ENCODE measurements at regions not wholly inside any gene's neighbourhood (a gene's known extent, or its start where the extent isn't known, plus 50 kb on each side); places are given as distances from the start of the nearest gene placed in this dataset.

DNA sequence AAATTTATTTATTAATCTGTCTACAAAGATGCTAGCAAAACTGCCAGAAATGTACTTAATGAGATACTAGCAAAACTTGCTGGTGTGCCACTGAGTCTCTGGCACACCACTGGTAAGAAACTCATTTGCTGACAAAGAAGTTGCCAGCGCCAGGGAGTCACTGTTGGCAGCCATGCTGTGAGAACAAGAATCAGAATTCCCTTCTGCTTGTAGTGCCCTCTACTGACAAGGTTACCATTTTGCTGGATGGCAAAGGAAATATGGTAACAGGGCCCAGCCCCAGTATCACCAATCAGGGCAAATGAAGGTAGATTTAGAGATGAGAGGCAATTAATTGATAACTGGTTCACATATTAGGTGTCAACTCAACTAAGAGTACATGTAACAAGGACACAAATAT lies 750.1 kb upstream of the ADGRL3 start:
- no peak overlapping the region for H3K27ac ChIP-seq
- no peaks in the 10 kb centered on the region for H3K36me3 ChIP-seq (replicated peaks)
- in situ Hi-C loops (cut with HindIII; ENCODE audit: low pct_ligation_motif_present, low sequenced_read_pairs), result no loop called here
- H3K27me3 ChIP-seq (replicated peaks), result no peaks in the 10 kb centered on the region
- no peak overlapping the region for H3K4me3 ChIP-seq (ENCODE audit: low read depth, low read length)
- TF ChIP-seq, protein P1, sequence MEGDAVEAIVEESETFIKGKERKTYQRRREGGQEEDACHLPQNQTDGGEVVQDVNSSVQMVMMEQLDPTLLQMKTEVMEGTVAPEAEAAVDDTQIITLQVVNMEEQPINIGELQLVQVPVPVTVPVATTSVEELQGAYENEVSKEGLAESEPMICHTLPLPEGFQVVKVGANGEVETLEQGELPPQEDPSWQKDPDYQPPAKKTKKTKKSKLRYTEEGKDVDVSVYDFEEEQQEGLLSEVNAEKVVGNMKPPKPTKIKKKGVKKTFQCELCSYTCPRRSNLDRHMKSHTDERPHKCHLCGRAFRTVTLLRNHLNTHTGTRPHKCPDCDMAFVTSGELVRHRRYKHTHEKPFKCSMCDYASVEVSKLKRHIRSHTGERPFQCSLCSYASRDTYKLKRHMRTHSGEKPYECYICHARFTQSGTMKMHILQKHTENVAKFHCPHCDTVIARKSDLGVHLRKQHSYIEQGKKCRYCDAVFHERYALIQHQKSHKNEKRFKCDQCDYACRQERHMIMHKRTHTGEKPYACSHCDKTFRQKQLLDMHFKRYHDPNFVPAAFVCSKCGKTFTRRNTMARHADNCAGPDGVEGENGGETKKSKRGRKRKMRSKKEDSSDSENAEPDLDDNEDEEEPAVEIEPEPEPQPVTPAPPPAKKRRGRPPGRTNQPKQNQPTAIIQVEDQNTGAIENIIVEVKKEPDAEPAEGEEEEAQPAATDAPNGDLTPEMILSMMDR (IDR thresholded peaks at IDR 0.05; ENCODE audit: low read depth, low read length, missing control alignments), result no peak
- no peak for DNase-seq

DNA sequence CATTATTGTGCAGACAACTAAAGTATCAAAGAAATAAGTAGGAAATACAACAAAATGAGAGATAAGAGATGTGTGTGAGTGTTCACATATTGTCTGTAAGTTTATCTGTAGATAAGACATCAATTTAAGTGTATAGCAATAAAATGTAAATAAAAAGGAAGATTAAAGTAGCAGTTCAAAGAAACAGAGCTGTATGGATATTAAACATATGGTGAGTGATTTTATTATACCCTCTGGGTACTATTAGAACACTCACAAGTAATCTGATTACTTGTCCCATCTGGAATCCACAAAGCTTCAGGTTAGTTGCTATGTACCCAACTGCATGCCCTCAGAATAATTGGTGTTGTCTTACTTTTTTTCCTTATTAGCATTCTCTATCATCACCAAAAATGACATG lies 747.9 kb upstream of the ADGRL3 start:
- H3K36me3 ChIP-seq (replicated peaks), result no peaks in the 10 kb centered on the region
- no peak overlapping the region for H3K4me3 ChIP-seq (ENCODE audit: low read depth, low read length)
- in situ Hi-C loops (cut with HindIII; ENCODE audit: low pct_ligation_motif_present, low sequenced_read_pairs), result no loop called here
- no peaks in the 10 kb centered on the region for H3K27me3 ChIP-seq (replicated peaks)
- no peak overlapping the region for H3K27ac ChIP-seq
- DNase-seq, result no peak
- TF ChIP-seq, protein P1 (IDR thresholded peaks at IDR 0.05; ENCODE audit: low read depth, low read length, missing control alignments), result no peak

DNA sequence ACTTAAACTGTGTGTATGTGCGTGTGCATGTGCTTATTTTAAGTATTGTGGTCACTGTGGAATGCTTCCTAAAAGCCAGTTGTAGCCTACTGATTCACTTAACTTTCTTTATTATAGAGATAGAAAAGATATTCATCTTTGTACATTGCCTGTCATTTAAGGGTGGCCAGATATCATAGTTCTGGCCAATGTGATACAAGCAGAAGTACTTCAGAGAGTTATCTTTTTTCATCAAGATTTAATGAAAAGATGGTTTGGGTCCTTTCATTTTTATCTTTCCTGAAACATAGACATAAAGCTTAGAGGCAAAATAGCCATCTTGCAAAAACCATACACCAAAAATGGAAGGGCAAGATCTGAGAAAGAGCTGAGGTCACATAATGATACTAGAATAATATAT lies 744.7 kb upstream of the ADGRL3 start:
- Histone ChIP-seq H3K36me3 (replicated peaks) (no peaks in the 10 kb centered on the region), H3K27ac (no peak overlapping the region), H3K27me3 (replicated peaks) (no peaks in the 10 kb centered on the region), H3K4me3 (ENCODE audit: low read depth, low read length) (no peak overlapping the region)
- TF ChIP-seq, protein P1 (IDR thresholded peaks at IDR 0.05; ENCODE audit: low read depth, low read length, missing control alignments), result no peak
- in situ Hi-C loops (cut with HindIII; ENCODE audit: low pct_ligation_motif_present, low sequenced_read_pairs), result no loop called here
- no peak for DNase-seq

DNA sequence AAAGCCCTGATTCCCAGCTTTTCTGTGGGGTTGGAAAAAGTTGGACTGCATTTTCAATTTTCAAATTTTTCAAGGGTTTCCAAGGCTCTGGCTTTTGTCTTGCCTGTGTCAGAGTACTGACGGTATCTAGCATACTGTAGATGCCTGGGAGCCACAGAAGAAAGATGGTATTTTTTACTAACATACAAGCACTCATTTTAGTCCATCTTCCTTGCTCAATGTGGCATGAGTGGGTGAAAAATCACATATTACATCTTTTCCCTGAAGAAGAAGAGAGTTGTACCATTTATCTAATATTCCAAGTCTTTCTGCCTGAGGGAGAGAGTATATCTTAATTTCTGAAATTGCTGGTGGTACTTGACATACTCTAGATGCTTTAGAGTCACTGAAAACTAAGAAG lies 738.6 kb upstream of the ADGRL3 start:
- no peak for DNase-seq
- in situ Hi-C loops (cut with HindIII; ENCODE audit: low pct_ligation_motif_present, low sequenced_read_pairs), result no loop called here
- H3K27me3 ChIP-seq (replicated peaks), result no peaks in the 10 kb centered on the region
- no peaks in the 10 kb centered on the region for H3K36me3 ChIP-seq (replicated peaks)
- TF ChIP-seq, protein P1 (IDR thresholded peaks at IDR 0.05; ENCODE audit: low read depth, low read length, missing control alignments), result no peak
- H3K4me3 ChIP-seq (ENCODE audit: low read depth, low read length), result no peak overlapping the region
- no peak overlapping the region for H3K27ac ChIP-seq

DNA sequence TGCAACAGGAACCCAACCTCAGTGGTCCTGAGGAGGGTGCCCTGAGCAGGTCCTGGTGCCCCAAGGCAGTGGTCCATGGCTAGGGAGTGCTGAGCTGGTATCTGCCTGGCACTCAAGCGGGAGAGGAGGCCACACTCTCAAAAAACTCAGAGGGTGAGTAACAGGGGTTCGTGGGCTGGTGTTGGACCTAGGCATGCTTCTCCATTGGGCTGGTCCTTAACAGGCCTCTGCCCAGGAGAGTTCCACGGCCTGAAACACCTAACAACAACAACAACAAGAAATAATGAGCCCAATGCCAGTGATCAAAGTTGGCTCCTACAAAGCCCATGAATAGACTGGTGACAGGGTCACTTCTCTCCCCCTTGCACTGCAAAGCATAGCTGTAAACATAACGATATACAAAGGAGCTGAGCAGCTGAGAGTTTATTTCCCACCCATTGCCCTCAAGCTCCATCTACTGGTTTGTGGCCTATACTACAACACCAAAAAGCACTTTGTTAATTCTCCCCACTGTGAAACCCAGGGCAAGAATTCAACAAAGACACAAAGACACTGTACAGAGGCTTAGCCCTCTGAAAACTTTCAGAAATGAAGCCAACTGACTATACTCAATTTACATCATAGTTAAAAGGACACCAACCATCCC lies 736.1 kb upstream of the ADGRL3 start:
- no peaks in the 10 kb centered on the region for H3K27me3 ChIP-seq (replicated peaks)
- no peak overlapping the region for H3K4me3 ChIP-seq (ENCODE audit: low read depth, low read length)
- H3K36me3 ChIP-seq (replicated peaks), result no peaks in the 10 kb centered on the region
- DNase-seq, result peak; percentile 4
- TF ChIP-seq, protein P1 (IDR thresholded peaks at IDR 0.05; ENCODE audit: low read depth, low read length, missing control alignments), result peak; percentile 69
- no peak overlapping the region for H3K27ac ChIP-seq
- in situ Hi-C loops (cut with HindIII; ENCODE audit: low pct_ligation_motif_present, low sequenced_read_pairs), result no loop called here

DNA sequence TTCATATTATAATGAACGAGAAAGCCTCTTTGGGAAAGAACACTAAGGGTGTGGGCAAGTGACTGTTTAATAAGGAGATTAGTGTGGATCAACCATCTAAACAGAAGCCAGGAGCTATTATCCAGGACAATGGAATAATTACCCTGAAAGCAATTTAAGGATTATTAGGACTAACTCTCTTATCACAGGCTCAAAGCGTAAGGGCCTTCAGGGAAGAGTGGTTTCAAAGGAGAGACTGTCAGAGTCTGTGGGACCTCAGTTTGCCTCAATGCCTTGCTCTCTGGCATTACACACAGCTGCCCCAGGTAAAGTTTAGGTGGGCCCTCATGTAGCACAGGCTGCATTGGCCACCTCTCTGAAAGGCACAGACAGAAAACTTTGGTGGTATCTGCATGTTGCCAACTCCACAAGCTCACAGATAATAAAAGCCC lies 717.2 kb upstream of the ADGRL3 start:
- TF ChIP-seq, protein P1 (IDR thresholded peaks at IDR 0.05; ENCODE audit: low read depth, low read length, missing control alignments), result no peak
- Histone ChIP-seq H3K4me3 (ENCODE audit: low read depth, low read length) (no peak overlapping the region), H3K36me3 (replicated peaks) (no peaks in the 10 kb centered on the region), H3K27me3 (replicated peaks) (no peaks in the 10 kb centered on the region), H3K27ac (no peak overlapping the region)
- DNase-seq, result no peak
- in situ Hi-C loops (cut with HindIII; ENCODE audit: low pct_ligation_motif_present, low sequenced_read_pairs), result no loop called here
